ENCODE measurements at regions not wholly inside any gene's neighbourhood (a gene's known extent, or its start where the extent isn't known, plus 50 kb on each side); places are given as distances from the start of the nearest gene placed in this dataset.

DNA sequence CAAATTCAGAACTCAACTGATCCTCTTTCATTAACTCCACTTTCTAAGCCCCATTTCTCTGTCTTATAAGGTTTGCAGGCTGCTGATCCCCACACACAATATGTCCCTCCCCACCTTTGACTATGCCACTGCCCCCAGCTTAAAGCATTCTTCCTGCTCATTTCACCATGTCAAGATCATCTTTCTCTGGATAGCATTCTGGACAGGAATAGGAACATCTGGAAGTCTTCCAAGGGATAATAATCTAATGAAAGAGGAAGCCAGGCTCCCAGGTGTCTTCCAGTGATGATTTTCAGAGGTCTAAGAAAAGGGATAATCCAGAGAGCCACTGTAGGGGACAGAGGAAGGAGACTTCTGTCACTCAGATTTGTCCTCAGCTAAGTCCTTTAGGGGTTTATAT lies 54.6 kb upstream of the GALNT15 start:
- DNase-seq: no peak

DNA sequence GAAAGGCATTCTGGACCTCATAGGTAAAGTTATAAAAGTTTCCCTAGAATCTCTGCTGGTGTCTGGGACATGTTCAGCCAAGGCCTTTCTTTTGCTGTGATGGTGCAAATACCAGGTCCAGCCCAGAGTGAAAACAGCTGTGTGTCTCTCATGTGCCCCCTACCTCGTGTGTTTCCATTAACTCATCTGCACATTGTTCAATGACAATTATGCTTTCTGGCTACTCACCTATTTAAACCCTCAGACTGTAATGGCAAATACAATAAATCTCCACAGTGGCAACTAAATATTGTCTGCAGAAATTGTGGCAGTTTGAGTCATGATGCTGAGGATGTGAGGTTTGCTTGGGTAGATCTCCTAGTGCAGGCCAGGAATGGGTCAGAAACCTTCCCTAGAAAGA lies 53.1 kb upstream of the GALNT15 start:
- no peak for DNase-seq

DNA sequence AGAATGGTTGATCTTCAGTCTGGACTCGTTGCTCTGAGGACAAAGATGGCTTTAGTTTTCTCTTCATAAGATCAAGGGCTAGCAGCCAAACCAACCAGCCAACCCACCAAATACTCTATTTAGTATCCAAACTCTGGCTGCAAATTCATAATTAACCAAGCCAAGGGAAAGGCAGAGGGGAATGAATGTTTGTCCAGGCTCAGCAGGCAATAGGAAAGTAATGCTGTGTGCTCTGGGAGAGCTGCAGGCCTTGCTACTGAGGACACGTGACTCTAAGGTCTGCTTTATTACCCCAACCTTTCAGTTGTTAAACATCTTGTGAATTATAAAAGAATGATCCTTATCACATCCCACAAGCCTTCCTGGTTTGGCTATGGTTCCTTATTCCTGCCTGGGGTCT lies 52.3 kb upstream of the GALNT15 start:
- DNase-seq: no peak

DNA sequence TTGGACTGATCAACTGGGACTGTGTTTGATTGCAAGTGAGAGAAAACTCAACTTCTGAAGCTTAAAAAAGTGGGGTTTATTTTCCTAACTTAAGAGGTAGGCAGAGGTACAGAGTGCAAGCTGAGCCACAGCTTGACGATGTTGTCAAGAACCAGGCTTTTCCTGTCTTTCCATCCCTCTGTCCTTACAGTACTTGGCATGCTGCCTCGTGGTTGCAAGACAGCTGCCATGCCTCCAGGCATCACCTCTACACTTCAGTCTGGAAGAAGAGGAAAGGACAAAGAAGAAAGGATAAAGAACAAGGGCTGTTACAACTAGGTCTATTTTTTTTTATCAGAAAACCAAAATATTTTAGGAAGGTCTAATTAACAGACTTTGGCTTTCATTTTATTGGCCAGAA lies 51.8 kb upstream of the GALNT15 start:
- no peak for DNase-seq

DNA sequence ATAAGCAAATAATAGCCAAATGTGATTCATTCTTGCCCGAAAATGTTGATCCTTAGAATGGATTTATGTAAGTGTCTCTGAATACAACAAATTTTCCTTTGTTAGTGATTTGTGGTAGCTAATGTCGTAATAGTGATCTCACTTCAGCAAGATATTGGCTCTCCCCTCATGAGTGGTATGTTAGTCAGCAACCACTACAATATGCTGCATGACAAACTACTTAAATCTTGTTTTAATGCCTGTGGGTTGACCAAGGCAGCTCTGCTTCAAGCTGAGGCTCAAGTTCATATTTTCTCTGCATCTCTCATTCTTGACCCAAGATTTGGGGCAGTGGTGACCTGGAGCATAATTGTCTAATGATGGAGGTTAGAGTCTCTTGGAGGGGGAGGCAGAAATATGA lies 49.8 kb upstream of the GALNT15 start:
- DNase-seq: no peak

Measured in stimulated activated CD4-positive, alpha-beta T cell treated with anti-CD3 and anti-CD28 coated beads, Interleukin-4, amount 100 ng/mL, for 1 hour (primary cell).